GM12878 (cell line): ENCODE measurements at regions not wholly inside any gene's neighbourhood (a gene's known extent, or its start where the extent isn't known, plus 50 kb on each side); places are given as distances from the start of the nearest gene placed in this dataset.

ENCODE experiments used
- ATAC-seq: fragments of 200-7000 bp; cut with Tn5 transposase; 3 replicates; pipeline ENCODE4 v1.9.1; 2020; ENCODE audit warnings: mild to moderate bottlenecking, moderate library complexity
- BruUV-seq: library from RNA; stranded (reverse); fragments of 400-500 nt; replicated peaks from 2 replicates; lab custom pipeline; 2021; lab: Mats Ljungman, UMichigan
- CTCF ChIA-PET: fragments of 300-600 bp; sonication (Branson Sonifier 250); formaldehyde crosslinking; extraction: SDS; loops from one replicate; lab custom pipeline; 2021; ENCODE audit warnings: inconsistent platforms; lab: Yijun Ruan, JAX
- POLR2A ChIA-PET: fragments of 350-600 bp; formaldehyde crosslinking; extraction: SDS; loops from one replicate; lab custom pipeline; 2021; ENCODE audit warnings: inconsistent platforms; lab: Charles Lee
- RAD21 ChIA-PET: fragments of 300-600 bp; sonication (Branson Sonifier 250); formaldehyde crosslinking; loops from one replicate; lab custom pipeline; 2023; ENCODE audit warnings: antibody characterized with exemption; ENCODE audit not compliant: unreplicated experiment; lab: Charles Lee
- SMC1A ChIA-PET: fragments of 300-600 bp; sonication (Branson Sonifier 250); formaldehyde crosslinking; loops from one replicate; lab custom pipeline; 2023; ENCODE audit not compliant: unreplicated experiment, uncharacterized antibody; lab: Charles Lee
- DNase-seq: peaks from one replicate; pipeline ENCODE4 v3.0.0-alpha.2; 2011; ENCODE audit warnings: low read depth, low spot score
- FAIRE-seq: peaks from 3 replicates; lab custom pipeline; 2011; peaks lifted over from hg19 to GRCh38; lab: Jason Lieb, UNC
- H2AFZ ChIP-seq: 2 replicates; pipeline ENCODE4 v1.6.0; 2011; ENCODE audit warnings: low read depth, low read length, control low read depth; ENCODE audit not compliant: control insufficient read depth
- H3K27ac ChIP-seq: 2 replicates; pipeline ENCODE4 v1.5.1; 2011; ENCODE audit warnings: control low read depth; ENCODE audit not compliant: control insufficient read depth, insufficient read depth
- H3K27me3 ChIP-seq, 2 experiments: replicated peaks in 1 of 2; 2 replicates each; pipeline versions ENCODE4 v1.6.0 to v1.6.1; 2011; ENCODE audit warnings: low read length in 1 of 2; ENCODE audit not compliant: control insufficient read depth in 2 of 2, insufficient read depth in 2 of 2
- H3K36me3 ChIP-seq, 2 experiments: 2 replicates each; pipeline ENCODE4 v1.5.1; 2011; ENCODE audit warnings: low read length in 1 of 2; ENCODE audit not compliant: control insufficient read depth in 2 of 2, insufficient read depth in 2 of 2
- H3K4me1 ChIP-seq: 2 replicates; pipeline ENCODE4 v1.6.1; 2011; ENCODE audit warnings: mild to moderate bottlenecking, low read length, moderate library complexity, mixed read lengths; ENCODE audit not compliant: control insufficient read depth, insufficient read depth
- H3K4me2 ChIP-seq: 2 replicates; pipeline ENCODE4 v1.6.0; 2011; ENCODE audit warnings: control low read depth; ENCODE audit not compliant: control insufficient read depth, insufficient read depth
- H3K4me3 ChIP-seq: fragments of 200-600 bp; sonication (generic); 2 replicates; pipeline ENCODE4 v1.5.1; 2016
- H3K79me2 ChIP-seq: 2 replicates; pipeline ENCODE4 v1.6.0; 2011; ENCODE audit warnings: low read length; ENCODE audit not compliant: control insufficient read depth, insufficient read depth
- H3K9ac ChIP-seq: 2 replicates; pipeline ENCODE4 v1.8.0; 2011; ENCODE audit warnings: low read length, control low read depth, mixed read lengths; ENCODE audit not compliant: control insufficient read depth, insufficient read depth
- H3K9me3 ChIP-seq: replicated peaks from 3 replicates; pipeline ENCODE4 v1.5.1; 2011; ENCODE audit warnings: mild to moderate bottlenecking, low read length; ENCODE audit not compliant: control insufficient read depth, insufficient read depth
- H4K20me1 ChIP-seq: 2 replicates; pipeline ENCODE4 v1.6.0; 2011; ENCODE audit not compliant: control insufficient read depth, insufficient read depth
- BCL3 ChIP-seq: IDR thresholded peaks from 2 replicates; pipeline ENCODE4 v1.6.1; 2011; ENCODE audit warnings: borderline replicate concordance, low read depth, mild to moderate bottlenecking, moderate library complexity, low read length; ENCODE audit not compliant: insufficient read depth, poor library complexity, severe bottlenecking
- E4F1 ChIP-seq: fragments of 450-650 bp; IDR thresholded peaks from 2 replicates; pipeline ENCODE4 v1.6.1; 2018; ENCODE audit warnings: borderline replicate concordance, mild to moderate bottlenecking; ENCODE audit not compliant: partially characterized antibody
- HDAC6 ChIP-seq: fragments of 200-600 bp; sonication (generic); IDR thresholded peaks from one replicate; pipeline ENCODE4 v1.8.0; 2017; ENCODE audit warnings: antibody characterized with exemption; ENCODE audit not compliant: unreplicated experiment
- KAT2A ChIP-seq: conservative IDR thresholded peaks from 2 replicates; pipeline ENCODE4 v1.6.1; 2011; ENCODE audit warnings: low read depth, low read length; ENCODE audit not compliant: control insufficient read depth
- MXI1 ChIP-seq: fragments of 150-350 bp; IDR thresholded peaks from 2 replicates; pipeline ENCODE4 v1.6.1; 2011; ENCODE audit warnings: low read depth, mild to moderate bottlenecking, inconsistent platforms, low read length, improper control_type of control experiment
- NFIC ChIP-seq: IDR thresholded peaks from 2 replicates; pipeline ENCODE4 v1.6.1; 2012; ENCODE audit warnings: low read depth, mild to moderate bottlenecking, inconsistent platforms, low read length, moderate library complexity
- NFYA ChIP-seq: IDR thresholded peaks from 2 replicates; pipeline ENCODE4 v1.6.1; 2011; ENCODE audit warnings: low read depth, mild to moderate bottlenecking, low read length, improper control_type of control experiment, borderline replicate concordance
- PML ChIP-seq: IDR thresholded peaks from 2 replicates; pipeline ENCODE4 v1.6.1; 2012; ENCODE audit warnings: low read length, inconsistent platforms
- POLR2A ChIP-seq: IDR thresholded peaks from 2 replicates; pipeline ENCODE4 v1.6.1; 2011; ENCODE audit warnings: low read depth, mild to moderate bottlenecking, low read length
- SIN3A ChIP-seq: IDR thresholded peaks from 2 replicates; pipeline ENCODE4 v1.6.1; 2012; ENCODE audit warnings: low read depth, low read length, improper control_type of control experiment
- SMAD5 ChIP-seq: IDR thresholded peaks from 2 replicates; pipeline ENCODE4 v1.6.1; 2016; ENCODE audit warnings: antibody characterized with exemption, low read depth
- SUPT20H ChIP-seq: IDR thresholded peaks from 2 replicates; pipeline ENCODE4 v1.6.1; 2011; ENCODE audit warnings: low read depth, mild to moderate bottlenecking, low read length, moderate library complexity, borderline replicate concordance; ENCODE audit not compliant: control insufficient read depth
- TAF1 ChIP-seq: IDR thresholded peaks from 2 replicates; pipeline ENCODE4 v1.6.1; 2011; ENCODE audit warnings: mild to moderate bottlenecking, low read depth, low read length, borderline replicate concordance
- USF1 ChIP-seq: IDR thresholded peaks from 2 replicates; pipeline ENCODE4 v1.6.1; 2011; ENCODE audit warnings: borderline replicate concordance, low read depth, mild to moderate bottlenecking, moderate library complexity, mixed read lengths, low read length; ENCODE audit not compliant: insufficient read depth; ENCODE audit errors: extremely low read length
- WRNIP1 ChIP-seq: IDR thresholded peaks from 2 replicates; pipeline ENCODE4 v1.6.1; 2011; ENCODE audit warnings: low read depth, low read length, improper control_type of control experiment, borderline replicate concordance
- YBX1 ChIP-seq: fragments of 450-650 bp; IDR thresholded peaks from 2 replicates; pipeline ENCODE4 v1.6.1; 2016; ENCODE audit warnings: antibody characterized with exemption
- ZNF274 ChIP-seq: IDR thresholded peaks from one replicate; pipeline ENCODE4 v1.8.0; 2011; ENCODE audit not compliant: insufficient read length, insufficient read depth
- ZNF687 ChIP-seq: fragments of 450-650 bp; IDR thresholded peaks from 2 replicates; pipeline ENCODE4 v1.6.1; 2017; ENCODE audit warnings: mild to moderate bottlenecking, moderate library complexity
- in situ Hi-C: fragments of 300-500 bp; cut with MboI; formaldehyde crosslinking; loops from 9 replicates; pipeline ENCODE4 v1.14.3; 2018; ENCODE audit warnings: mixed read lengths
- intact Hi-C: fragments of 100-400 bp; cut with micrococcal nuclease; formaldehyde crosslinking; loops from one replicate; pipeline ENCODE4 v1.14.2; 2022; ENCODE audit not compliant: unreplicated experiment

- H3K9ac ChIP-seq: no peak overlapping the region
- ATAC-seq (no peak), DNase-seq (no peak), FAIRE-seq (no peak)
- H3K9me3 ChIP-seq: no peaks in the 10 kb centered on the region
- ChIA-PET CTCF (no interaction called here), POLR2A (no interaction called here), RAD21 (no interaction called here), SMC1A (no interaction called here)
- TF ChIP-seq HDAC6 (no peak), NFYA (no peak), ZNF274 (no peak), WRNIP1 (no peak), BCL3 (no peak), YBX1 (no peak), USF1 (no peak), E4F1 (no peak), MXI1 (no peak), NFIC (no peak), ZNF687 (no peak), SMAD5 (no peak), PML (no peak), SUPT20H (no peak), POLR2A (no peak), SIN3A (no peak), KAT2A (no peak), TAF1 (no peak)
- no peaks in the 10 kb centered on the region for H3K4me1 ChIP-seq
- H3K27me3 ChIP-seq: no peaks in the 10 kb centered on the region
- no peak overlapping the region for H3K27ac ChIP-seq
- H3K79me2 ChIP-seq: no peaks in the 10 kb centered on the region
- in situ Hi-C loops (no loop called here), intact Hi-C loops (no loop called here)
- no peak overlapping the region for H3K4me3 ChIP-seq
- H3K4me2 ChIP-seq: no peak overlapping the region
- BruUV-seq: no TSS peak
- no peak overlapping the region for H2AFZ ChIP-seq
- H4K20me1 ChIP-seq: no peaks in the 10 kb centered on the region
- H3K36me3 ChIP-seq: no peaks in the 10 kb centered on the region
Measured at GRCh38 chr3:3495611-3496010, 303.6 kb upstream of the LRRN1 start.
